Muscle layer of duodenum (tissue), 2 donors: ENCODE measurements at regions not wholly inside any gene's neighbourhood (a gene's known extent, or its start where the extent isn't known, plus 50 kb on each side); places are given as distances from the start of the nearest gene placed in this dataset.
"Not testable (repeated sequence)": the region's sequence is repeated elsewhere in the genome, so short reads cannot be mapped to it uniquely, and the experiment has no call there.

Experiments
- H3K27ac ChIP-seq: one replicate; pipeline ENCODE4 v1.7.0; 2013; ENCODE audit warnings: mild to moderate bottlenecking, low read length
- H3K27me3 ChIP-seq: one replicate; pipeline ENCODE4 v1.7.0; 2013; ENCODE audit warnings: low read depth, mild to moderate bottlenecking, control low read depth, low read length
- H3K36me3 ChIP-seq, 2 donors: one replicate each; pipeline ENCODE4 v1.7.0; 2013; ENCODE audit warnings: low read length in 2 of 2, control low read depth in 1 of 2, mild to moderate bottlenecking in 1 of 2; ENCODE audit not compliant: insufficient read depth in 2 of 2, control insufficient read depth in 1 of 2
- H3K4me1 ChIP-seq, 2 donors: one replicate each; pipeline ENCODE4 v1.7.0; 2013; ENCODE audit warnings: low read length in 2 of 2, mild to moderate bottlenecking in 2 of 2, control low read depth in 1 of 2, moderate library complexity in 1 of 2; ENCODE audit not compliant: insufficient read depth in 2 of 2, control insufficient read depth in 1 of 2
- H3K4me3 ChIP-seq, 2 donors: one replicate each; pipeline ENCODE4 v1.7.0; 2013; ENCODE audit warnings: low read length in 2 of 2, low read depth in 1 of 2, mild to moderate bottlenecking in 1 of 2
- H3K9me3 ChIP-seq, 2 donors: one replicate each; pipeline ENCODE4 v1.7.0; 2013; ENCODE audit warnings: low read length in 2 of 2, control low read depth in 1 of 2, mild to moderate bottlenecking in 1 of 2; ENCODE audit not compliant: control insufficient read depth in 1 of 2
- donor health status: healthy.

DNA sequence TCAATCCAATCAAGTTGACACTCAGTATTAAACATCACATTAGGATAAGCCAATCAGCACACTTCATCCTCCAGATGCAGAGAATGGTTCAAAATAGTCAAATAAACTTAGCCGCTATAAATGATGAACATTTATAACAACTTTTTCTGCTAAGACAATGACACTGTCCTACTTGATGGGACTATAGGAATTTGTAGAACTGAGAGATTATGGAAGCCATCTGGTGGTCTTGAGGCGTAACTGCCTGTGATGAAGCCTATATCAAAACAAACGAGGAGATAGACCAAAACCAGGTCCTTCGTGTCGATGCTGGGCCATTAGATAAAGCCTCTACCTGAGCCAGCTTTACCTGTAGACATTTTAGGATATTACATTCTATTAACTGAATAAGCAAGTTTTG, 631.1 kb downstream of the COL12A1 start:
- Histone ChIP-seq H3K4me3 (no peak overlapping the region), H3K36me3 (no peaks in the 10 kb centered on the region), H3K27ac (no peak overlapping the region), H3K9me3 (no peaks in the 10 kb centered on the region), H3K4me1 (peaks cover 0 to 6% of the 10 kb centered on the region in 2 donors), H3K27me3 (no peaks in the 10 kb centered on the region)

DNA sequence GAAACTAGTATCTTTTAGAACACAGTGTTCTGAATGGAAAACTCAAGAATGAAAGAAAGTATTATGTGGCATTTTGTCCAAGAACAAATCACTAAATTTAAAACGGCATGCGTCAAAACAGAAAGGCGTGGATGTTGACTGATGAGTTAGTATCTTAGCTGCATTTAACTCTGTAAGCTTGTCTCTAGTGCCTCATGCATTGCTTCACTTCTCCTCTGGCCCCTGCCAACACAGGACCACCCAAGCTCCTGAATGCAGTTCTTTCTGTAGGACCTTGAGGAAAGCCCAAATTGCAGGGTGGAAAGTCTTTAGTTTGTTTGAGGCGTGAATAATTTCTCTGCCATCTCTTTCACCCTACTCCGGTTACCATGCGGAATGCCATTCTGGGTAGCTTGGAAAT, 632.2 kb downstream of the COL12A1 start:
- H3K27me3 ChIP-seq, result no peaks in the 10 kb centered on the region
- H3K9me3 ChIP-seq, result no peaks in the 10 kb centered on the region
- peaks cover 0 to 6% of the 10 kb centered on the region in 2 donors for H3K4me1 ChIP-seq
- H3K27ac ChIP-seq, result no peak overlapping the region
- no peak overlapping the region for H3K4me3 ChIP-seq
- no peaks in the 10 kb centered on the region for H3K36me3 ChIP-seq

DNA sequence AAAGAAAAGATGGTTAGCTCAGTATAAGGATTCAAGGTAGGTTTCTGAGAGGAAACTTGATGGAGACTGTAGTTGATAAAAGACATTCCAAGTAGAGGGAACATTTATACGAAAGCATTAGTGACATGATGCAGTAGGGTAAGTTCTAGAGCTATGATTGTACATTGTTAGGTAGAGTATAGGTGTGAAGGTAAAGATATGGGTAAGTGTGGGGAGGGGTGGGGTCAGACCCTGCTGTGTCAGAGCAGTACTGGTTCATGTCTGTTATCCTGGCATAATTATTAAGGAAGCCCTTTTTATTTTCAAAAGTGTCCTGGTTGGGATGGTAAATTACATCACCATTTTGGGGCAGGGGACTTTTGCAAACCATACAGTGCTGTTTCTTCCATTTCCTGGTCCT, 635.8 kb downstream of the COL12A1 start:
- Histone ChIP-seq H3K9me3 (no peaks in the 10 kb centered on the region), H3K27ac (no peak overlapping the region), H3K36me3 (no peaks in the 10 kb centered on the region), H3K4me3 (no peak overlapping the region), H3K4me1 (no peaks in the 10 kb centered on the region), H3K27me3 (no peaks in the 10 kb centered on the region)

DNA sequence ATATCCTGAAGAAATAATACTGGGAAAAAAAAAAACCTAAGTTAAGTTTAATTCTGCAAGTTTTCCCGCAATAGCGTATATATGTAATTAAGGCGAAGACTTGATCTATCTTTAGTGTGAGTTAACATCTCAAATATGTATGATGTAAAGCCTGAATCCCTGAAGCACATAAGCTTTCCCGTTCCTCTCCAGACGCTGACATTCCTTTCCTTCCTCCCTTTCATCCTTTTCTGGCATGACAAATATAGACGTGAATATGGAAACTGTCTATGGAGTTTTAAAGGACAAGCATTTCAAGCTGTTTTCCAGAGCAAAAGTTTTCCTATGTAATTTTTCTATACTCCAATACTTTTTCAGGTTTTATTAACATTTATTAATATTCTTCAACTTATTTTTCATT, 637.0 kb downstream of the COL12A1 start:
- no peak overlapping the region for H3K27ac ChIP-seq
- H3K36me3 ChIP-seq, result no peaks in the 10 kb centered on the region
- H3K4me1 ChIP-seq, result no peaks in the 10 kb centered on the region
- no peak overlapping the region for H3K4me3 ChIP-seq
- H3K9me3 ChIP-seq, result no peaks in the 10 kb centered on the region
- H3K27me3 ChIP-seq, result no peaks in the 10 kb centered on the region

DNA sequence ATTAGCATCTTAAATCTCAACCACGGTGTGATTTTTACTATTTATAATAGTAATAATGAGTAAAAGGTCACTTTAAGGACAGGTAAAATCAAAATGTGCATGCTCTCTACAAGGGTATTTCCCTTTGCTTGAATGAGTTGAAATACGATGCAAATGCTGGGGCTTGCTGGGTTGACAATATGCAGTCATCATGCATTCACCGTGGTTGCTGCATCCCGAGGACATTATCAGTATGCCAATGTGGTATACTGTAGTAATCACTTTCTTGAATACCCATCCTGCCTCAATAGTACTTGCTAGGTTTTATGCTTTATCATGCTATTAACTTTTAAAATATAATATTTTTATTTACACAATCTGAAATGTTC, 637.9 kb downstream of the COL12A1 start:
- H3K4me1 ChIP-seq, H3K9me3 ChIP-seq, H3K27ac ChIP-seq: not testable (repeated sequence)

DNA sequence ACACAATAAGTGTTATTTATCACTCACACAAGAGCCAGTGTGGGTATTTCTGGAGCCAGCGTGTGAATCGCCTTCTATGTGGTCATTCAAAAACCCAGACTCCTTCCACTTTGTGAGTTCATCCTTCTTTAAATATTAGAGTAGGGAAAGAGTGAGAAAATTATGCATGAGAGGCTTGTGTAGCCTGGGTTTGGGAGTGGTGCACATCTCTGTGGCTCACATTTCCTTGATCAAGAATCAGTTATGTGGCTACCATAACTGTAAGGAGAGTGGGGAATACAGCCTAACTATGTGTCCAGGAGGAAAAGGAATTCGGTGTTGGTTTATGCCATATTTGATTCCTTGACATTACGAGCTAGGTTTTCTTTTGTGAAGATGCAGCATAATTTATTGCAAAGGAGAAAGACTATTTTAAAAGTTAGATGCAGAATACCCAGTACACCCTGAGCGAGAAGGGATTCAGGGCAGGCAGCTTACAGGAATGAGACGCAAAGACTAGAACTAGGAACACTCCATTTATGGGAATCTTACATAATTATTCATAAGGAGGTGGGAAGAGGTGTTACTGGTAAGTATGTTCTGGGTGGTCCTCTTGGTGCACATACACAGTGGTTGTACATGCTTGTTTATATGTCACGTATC, 638.5 kb downstream of the COL12A1 start:
- Histone ChIP-seq H3K4me1 (no peaks in the 10 kb centered on the region), H3K9me3 (no peaks in the 10 kb centered on the region), H3K36me3 (no peaks in the 10 kb centered on the region), H3K4me3 (no peak overlapping the region), H3K27me3 (no peaks in the 10 kb centered on the region), H3K27ac (no peak overlapping the region)

More for the DNA sequence above, 637.9 kb downstream of the COL12A1 start:
- not testable (repeated sequence) for H3K36me3 ChIP-seq, H3K4me3 ChIP-seq, H3K27me3 ChIP-seq

DNA sequence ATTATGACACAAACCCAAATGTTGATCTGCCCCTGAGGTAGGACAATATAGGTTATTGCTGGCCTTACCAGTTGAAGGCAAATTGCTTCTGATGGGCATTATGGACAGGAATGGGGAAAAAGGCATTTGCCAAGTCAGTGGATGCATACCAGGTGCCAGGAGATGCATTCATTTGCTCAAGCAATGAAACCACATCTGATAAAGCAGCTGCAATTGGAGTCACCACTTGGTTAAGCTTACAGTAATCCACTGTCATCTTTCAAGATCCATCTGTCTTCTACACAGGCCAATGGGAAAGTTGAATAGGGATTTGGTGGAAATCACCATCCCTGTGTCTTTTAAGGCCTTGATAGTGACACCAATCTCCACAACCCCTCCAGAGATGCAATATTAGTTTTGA, 648.6 kb downstream of the COL12A1 start:
- Histone ChIP-seq H3K27me3 (no peaks in the 10 kb centered on the region), H3K4me1 (no peaks in the 10 kb centered on the region), H3K36me3 (no peaks in the 10 kb centered on the region), H3K9me3 (no peaks in the 10 kb centered on the region), H3K27ac (no peak overlapping the region), H3K4me3 (no peak overlapping the region)

DNA sequence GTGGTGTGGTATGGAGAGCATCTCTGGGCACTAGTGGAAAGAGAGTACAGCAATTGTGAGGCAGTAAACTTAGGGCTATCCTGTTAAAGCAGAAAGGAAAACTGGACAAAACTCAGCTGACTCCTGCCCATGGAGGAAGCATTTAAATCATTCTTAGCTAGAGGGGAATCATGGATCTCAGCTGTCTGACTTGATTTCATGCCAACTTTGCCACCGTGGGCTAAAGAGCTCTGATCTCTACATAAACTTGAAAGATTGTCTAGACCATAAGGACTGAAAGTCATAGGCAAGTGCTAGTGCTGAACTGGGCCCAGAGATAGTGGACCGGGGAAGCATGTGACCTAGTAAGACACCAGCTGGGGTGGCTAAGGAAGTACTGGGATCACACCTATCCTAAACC, 651.8 kb downstream of the COL12A1 start:
- H3K27ac ChIP-seq, result no peak overlapping the region
- H3K4me1 ChIP-seq, result no peaks in the 10 kb centered on the region
- H3K36me3 ChIP-seq, result no peaks in the 10 kb centered on the region
- H3K9me3 ChIP-seq, result no peaks in the 10 kb centered on the region
- H3K27me3 ChIP-seq, result no peaks in the 10 kb centered on the region
- no peak overlapping the region for H3K4me3 ChIP-seq

DNA sequence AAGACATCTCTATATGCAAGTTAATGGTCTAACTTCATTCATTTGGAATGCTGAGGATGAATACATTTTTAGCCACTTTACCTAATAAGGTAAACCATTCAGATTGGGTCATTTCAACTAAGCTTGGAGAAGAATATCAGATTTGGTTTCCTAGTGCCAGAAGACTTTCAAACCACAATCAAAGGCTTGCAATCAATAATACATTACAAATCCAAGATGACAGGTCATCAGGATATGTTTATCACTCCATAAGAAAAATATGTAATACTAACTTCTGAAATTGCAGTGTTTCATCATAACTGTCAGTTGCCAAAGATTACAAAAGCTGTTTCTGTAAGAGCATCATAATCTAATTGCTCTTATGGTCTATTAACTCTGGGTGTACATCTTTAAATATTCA, 654.0 kb downstream of the COL12A1 start:
- no peak overlapping the region for H3K4me3 ChIP-seq
- no peaks in the 10 kb centered on the region for H3K27me3 ChIP-seq
- H3K27ac ChIP-seq, result no peak overlapping the region
- H3K4me1 ChIP-seq, result no peaks in the 10 kb centered on the region
- no peaks in the 10 kb centered on the region for H3K36me3 ChIP-seq
- H3K9me3 ChIP-seq, result no peaks in the 10 kb centered on the region

DNA sequence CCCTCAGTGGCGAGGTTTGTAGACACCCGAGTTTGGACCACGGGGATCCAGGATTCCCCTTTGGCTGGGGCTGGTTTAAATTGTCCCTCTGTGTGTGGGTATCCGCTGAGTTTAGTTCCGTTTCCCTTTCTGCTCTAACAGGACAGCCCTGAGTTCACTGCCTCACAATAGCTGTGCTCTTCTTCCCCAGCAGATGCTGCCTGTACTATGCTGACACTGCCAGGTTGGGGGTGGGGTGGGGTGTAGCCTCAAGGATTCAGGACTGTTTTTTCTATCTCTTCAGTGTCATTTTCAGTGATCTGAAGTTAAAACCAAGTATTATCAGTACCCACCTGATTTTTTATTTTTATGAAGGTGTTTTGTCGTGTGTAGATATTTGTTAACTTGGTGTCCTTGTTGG, 655.0 kb downstream of the COL12A1 start:
- H3K27me3 ChIP-seq, result no peaks in the 10 kb centered on the region
- no peak overlapping the region for H3K4me3 ChIP-seq
- H3K4me1 ChIP-seq, result no peaks in the 10 kb centered on the region
- no peaks in the 10 kb centered on the region for H3K9me3 ChIP-seq
- H3K36me3 ChIP-seq, result no peaks in the 10 kb centered on the region
- H3K27ac ChIP-seq, result no peak overlapping the region

DNA sequence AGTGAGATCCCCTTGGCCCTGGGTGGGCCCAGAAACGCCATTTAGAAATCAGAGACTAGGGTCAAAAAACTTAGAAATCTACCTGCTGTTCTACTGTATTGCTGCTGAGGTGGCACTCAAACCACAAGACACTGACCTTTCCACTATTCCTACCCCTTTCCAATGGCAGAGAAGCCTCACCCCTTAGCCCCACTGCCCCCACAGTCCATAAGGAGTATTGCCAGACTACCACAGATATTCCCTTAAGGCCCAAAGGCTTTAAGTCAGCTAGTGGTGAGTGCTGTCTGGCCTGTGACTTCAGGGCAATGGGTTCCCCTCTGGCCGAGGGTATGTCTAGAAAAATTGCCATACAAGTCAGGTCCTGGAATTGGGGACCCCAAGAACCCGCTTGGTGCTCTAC, 656.1 kb downstream of the COL12A1 start:
- no peaks in the 10 kb centered on the region for H3K36me3 ChIP-seq

DNA sequence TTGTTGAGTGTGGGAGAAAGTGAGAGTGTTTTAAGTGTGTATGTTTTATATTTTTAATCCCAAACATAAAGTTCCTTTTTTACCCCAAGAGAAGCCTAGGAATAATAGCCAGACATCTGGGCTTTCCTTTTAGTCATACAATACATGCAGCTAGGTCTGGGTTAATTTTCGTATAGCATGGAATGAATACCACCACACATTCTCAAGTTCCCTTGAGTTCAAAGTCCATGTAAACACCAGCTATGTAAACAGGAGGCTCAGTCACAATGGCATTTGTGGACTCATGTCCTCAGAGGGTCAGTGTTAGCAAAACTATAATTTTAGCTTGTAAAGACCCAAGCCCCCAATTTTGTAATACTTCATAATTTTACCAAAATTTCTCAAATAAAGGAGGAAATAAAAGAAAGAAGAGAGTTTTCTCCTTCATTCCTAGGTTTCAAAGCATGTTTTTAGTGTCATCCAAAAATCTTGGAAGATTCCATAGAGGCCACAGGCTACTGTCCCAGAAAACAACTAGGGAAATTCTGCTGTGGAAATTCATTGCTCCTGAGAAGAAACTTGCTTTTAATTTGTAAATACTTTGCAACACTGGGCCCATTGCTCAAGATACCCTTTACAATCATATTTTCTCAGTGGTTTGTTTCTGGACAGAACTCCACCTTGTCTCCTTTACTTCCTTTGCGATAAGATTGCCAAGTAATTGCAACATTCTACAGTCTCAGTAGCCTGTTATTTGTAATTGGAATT, 671.2 kb downstream of the COL12A1 start:
- no peak overlapping the region for H3K27ac ChIP-seq
- H3K27me3 ChIP-seq, result no peaks in the 10 kb centered on the region
- H3K4me3 ChIP-seq, result no peak overlapping the region
- no peaks in the 10 kb centered on the region for H3K36me3 ChIP-seq
- peaks cover 0 to 6% of the 10 kb centered on the region in 2 donors for H3K9me3 ChIP-seq
- peaks cover 0 to 5% of the 10 kb centered on the region in 2 donors for H3K4me1 ChIP-seq

More for the DNA sequence above, 656.1 kb downstream of the COL12A1 start:
- Histone ChIP-seq H3K27me3 (no peaks in the 10 kb centered on the region), H3K4me3 (no peak overlapping the region), H3K9me3 (peaks cover 0 to 6% of the 10 kb centered on the region in 2 donors), H3K4me1 (no peaks in the 10 kb centered on the region), H3K27ac (no peak overlapping the region)
